Parathyroid adenoma (tissue), 2 donors: ENCODE measurements at regions not wholly inside any gene's neighbourhood (a gene's known extent, or its start where the extent isn't known, plus 50 kb on each side); places are given as distances from the start of the nearest gene placed in this dataset.
"Not testable (repeated sequence)": the region's sequence is repeated elsewhere in the genome, so short reads cannot be mapped to it uniquely, and the experiment has no call there.

Experiments
- H2AFZ ChIP-seq: fragments of 300-600 bp; sonication (generic); one replicate; pipeline ENCODE4 v1.7.0; 2017; ENCODE audit warnings: antibody characterized with exemption, mild to moderate bottlenecking
- H3K27ac ChIP-seq: fragments of 300-600 bp; sonication (generic); one replicate; pipeline ENCODE4 v1.7.0; 2017
- H3K27me3 ChIP-seq: fragments of 300-600 bp; sonication (generic); one replicate; pipeline ENCODE4 v1.7.0; 2017; ENCODE audit warnings: low read length; ENCODE audit not compliant: control insufficient read depth, insufficient read depth
- H3K36me3 ChIP-seq: fragments of 300-600 bp; sonication (generic); one replicate; pipeline ENCODE4 v1.7.0; 2017; ENCODE audit warnings: low read length; ENCODE audit not compliant: control insufficient read depth, insufficient read depth
- H3K4me1 ChIP-seq: fragments of 300-600 bp; sonication (generic); one replicate; pipeline ENCODE4 v1.7.0; 2017; ENCODE audit warnings: control low read depth
- H3K4me2 ChIP-seq: fragments of 300-600 bp; sonication (generic); one replicate; pipeline ENCODE4 v1.7.0; 2017; ENCODE audit warnings: low read length
- H3K4me3 ChIP-seq: fragments of 300-600 bp; sonication (generic); one replicate; pipeline ENCODE4 v1.7.0; 2017; ENCODE audit warnings: low read depth, low read length
- H3K79me2 ChIP-seq: fragments of 300-600 bp; sonication (generic); one replicate; pipeline ENCODE4 v1.7.0; 2017; ENCODE audit warnings: control low read depth
- H3K9ac ChIP-seq: fragments of 300-600 bp; sonication (generic); one replicate; pipeline ENCODE4 v1.7.0; 2017; ENCODE audit warnings: mild to moderate bottlenecking
- H3K9me3 ChIP-seq: fragments of 300-600 bp; sonication (generic); one replicate; pipeline ENCODE4 v1.7.0; 2017; ENCODE audit warnings: low read length; ENCODE audit not compliant: control insufficient read depth
- TF ChIP-seq, protein P1 (sequence below): fragments of 300-600 bp; sonication (generic); IDR thresholded peaks from one replicate; pipeline ENCODE4 v1.7.0; 2017; ENCODE audit warnings: antibody characterized with exemption, mild to moderate bottlenecking
- donor health status: primary hyperparathyroidism.

DNA sequence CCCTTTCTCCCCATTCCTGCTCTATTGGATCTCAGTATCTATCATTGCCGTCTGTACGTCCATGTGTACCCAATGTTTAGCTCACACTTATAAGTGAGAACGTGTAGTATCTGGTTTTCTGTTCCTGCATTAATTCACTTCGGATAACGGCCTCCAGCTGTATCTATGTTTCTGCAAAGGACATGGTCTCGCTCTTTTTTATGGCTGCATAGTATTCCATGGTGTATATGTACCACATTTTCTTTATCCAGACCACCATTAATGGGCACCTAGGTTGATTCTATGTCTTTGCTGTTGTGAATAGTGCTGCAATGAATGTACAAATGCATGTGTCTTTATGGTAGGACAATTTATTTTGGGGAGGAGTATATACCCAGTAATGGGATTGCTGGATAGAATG, 94.4 kb upstream of the MPP7 start:
- H3K27ac ChIP-seq, result no peak overlapping the region
- TF ChIP-seq, protein P1, sequence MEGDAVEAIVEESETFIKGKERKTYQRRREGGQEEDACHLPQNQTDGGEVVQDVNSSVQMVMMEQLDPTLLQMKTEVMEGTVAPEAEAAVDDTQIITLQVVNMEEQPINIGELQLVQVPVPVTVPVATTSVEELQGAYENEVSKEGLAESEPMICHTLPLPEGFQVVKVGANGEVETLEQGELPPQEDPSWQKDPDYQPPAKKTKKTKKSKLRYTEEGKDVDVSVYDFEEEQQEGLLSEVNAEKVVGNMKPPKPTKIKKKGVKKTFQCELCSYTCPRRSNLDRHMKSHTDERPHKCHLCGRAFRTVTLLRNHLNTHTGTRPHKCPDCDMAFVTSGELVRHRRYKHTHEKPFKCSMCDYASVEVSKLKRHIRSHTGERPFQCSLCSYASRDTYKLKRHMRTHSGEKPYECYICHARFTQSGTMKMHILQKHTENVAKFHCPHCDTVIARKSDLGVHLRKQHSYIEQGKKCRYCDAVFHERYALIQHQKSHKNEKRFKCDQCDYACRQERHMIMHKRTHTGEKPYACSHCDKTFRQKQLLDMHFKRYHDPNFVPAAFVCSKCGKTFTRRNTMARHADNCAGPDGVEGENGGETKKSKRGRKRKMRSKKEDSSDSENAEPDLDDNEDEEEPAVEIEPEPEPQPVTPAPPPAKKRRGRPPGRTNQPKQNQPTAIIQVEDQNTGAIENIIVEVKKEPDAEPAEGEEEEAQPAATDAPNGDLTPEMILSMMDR, result no peak
- H3K9me3 ChIP-seq, result no peaks in the 10 kb centered on the region
- H3K27me3 ChIP-seq, result no peaks in the 10 kb centered on the region
- H3K4me3 ChIP-seq, result no peak overlapping the region
- H3K36me3 ChIP-seq, result no peaks in the 10 kb centered on the region
- H3K4me1 ChIP-seq, result no peaks in the 10 kb centered on the region
- no peak overlapping the region for H3K4me2 ChIP-seq
- no peak overlapping the region for H2AFZ ChIP-seq
- H3K79me2 ChIP-seq, result no peaks in the 10 kb centered on the region
- H3K9ac ChIP-seq, result no peak overlapping the region

- Histone ChIP-seq H3K36me3 (no peaks in the 10 kb centered on the region), H3K4me3 (no peak overlapping the region), H3K4me2 (no peak overlapping the region), H3K27ac (no peak overlapping the region), H3K4me1 (no peaks in the 10 kb centered on the region), H3K27me3 (no peaks in the 10 kb centered on the region), H2AFZ (no peak overlapping the region), H3K9me3 (no peaks in the 10 kb centered on the region), H3K9ac (no peak overlapping the region), H3K79me2 (no peaks in the 10 kb centered on the region)
- TF ChIP-seq, protein P1, result no peak
Observed at GRCh38 chr10:28400176-28400575, 97.3 kb upstream of the MPP7 start.

DNA sequence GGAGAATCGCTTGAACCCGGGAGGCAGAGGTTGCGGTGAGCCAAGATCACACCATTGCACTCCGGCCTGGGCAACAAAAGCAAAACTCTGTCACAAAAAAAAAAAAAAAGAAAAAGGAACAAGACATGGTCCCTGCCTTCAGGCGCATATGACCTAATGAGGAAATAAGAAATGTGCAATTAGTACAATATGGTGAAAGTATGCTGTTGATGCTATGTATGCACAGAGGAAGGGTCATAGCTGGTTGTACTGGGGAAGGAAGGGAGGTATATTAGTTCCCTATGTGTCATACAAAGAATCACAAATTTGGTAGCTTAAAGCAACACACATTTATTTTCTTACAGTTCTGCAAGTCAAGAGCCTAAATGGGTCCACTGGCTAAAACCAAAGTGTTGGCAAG, 97.8 kb upstream of the MPP7 start:
- no peak overlapping the region for H3K27ac ChIP-seq
- no peak overlapping the region for H3K4me2 ChIP-seq
- TF ChIP-seq, protein P1, result no peak
- H3K4me3 ChIP-seq, result no peak overlapping the region
- no peak overlapping the region for H2AFZ ChIP-seq
- H3K36me3 ChIP-seq, result no peaks in the 10 kb centered on the region
- no peak overlapping the region for H3K9ac ChIP-seq
- H3K79me2 ChIP-seq, result no peaks in the 10 kb centered on the region
- no peaks in the 10 kb centered on the region for H3K27me3 ChIP-seq
- H3K4me1 ChIP-seq, result no peaks in the 10 kb centered on the region
- no peaks in the 10 kb centered on the region for H3K9me3 ChIP-seq

- H3K79me2 ChIP-seq, H3K9me3 ChIP-seq, H3K27me3 ChIP-seq, H3K4me3 ChIP-seq, H3K4me2 ChIP-seq, H3K36me3 ChIP-seq, H3K4me1 ChIP-seq, H2AFZ ChIP-seq, H3K27ac ChIP-seq, H3K9ac ChIP-seq: not testable (repeated sequence)
Observed at GRCh38 chr10:28402611-28403073, 99.8 kb upstream of the MPP7 start.

- no peaks in the 10 kb centered on the region for H3K36me3 ChIP-seq
- no peaks in the 10 kb centered on the region for H3K9me3 ChIP-seq
- no peaks in the 10 kb centered on the region for H3K4me1 ChIP-seq
- no peaks in the 10 kb centered on the region for H3K27me3 ChIP-seq
- TF ChIP-seq, protein P1, result no peak
- H3K79me2 ChIP-seq, result no peaks in the 10 kb centered on the region
- H3K9ac ChIP-seq, result no peak overlapping the region
- no peak overlapping the region for H3K27ac ChIP-seq
- H3K4me2 ChIP-seq, result no peak overlapping the region
- no peak overlapping the region for H3K4me3 ChIP-seq
- H2AFZ ChIP-seq, result no peak overlapping the region
Observed at GRCh38 chr10:28403090-28403489, 100.2 kb upstream of the MPP7 start.
